ENCODE measurements at regions not wholly inside any gene's neighbourhood (a gene's known extent, or its start where the extent isn't known, plus 50 kb on each side); places are given as distances from the start of the nearest gene placed in this dataset.
"Not testable (repeated sequence)": the region's sequence is repeated elsewhere in the genome, so short reads cannot be mapped to it uniquely, and the experiment has no call there.

DNA sequence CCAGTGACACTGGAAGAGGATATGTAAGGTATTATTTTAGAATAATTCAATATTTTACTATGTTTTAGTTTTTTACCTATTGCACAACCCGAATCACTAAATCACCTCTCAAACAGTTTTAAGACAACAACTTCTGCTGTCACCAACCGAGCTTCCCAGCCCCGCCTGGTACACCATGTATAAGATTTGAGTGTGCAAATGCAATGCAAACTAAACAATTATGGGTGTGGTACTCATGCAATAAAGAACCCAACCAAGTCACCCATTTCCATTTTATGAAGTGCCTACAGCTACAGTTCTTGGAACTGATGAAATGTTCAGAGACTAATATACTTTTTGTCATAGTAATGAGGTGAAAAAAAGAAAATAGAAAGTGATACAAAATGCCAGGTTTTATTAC lies 256.2 kb downstream of the TAFA4 start:
- no peak for DNase-seq (ENCODE audit: low read depth)

GRCh38 chr3:68667346-68667745 lies 265.0 kb downstream of the TAFA4 start:
- no peak for DNase-seq (ENCODE audit: low read depth)

GRCh38 chr3:68666429-68667136 lies 265.8 kb downstream of the TAFA4 start:
- DNase-seq (ENCODE audit: low read depth) = peak; percentile 65

DNA sequence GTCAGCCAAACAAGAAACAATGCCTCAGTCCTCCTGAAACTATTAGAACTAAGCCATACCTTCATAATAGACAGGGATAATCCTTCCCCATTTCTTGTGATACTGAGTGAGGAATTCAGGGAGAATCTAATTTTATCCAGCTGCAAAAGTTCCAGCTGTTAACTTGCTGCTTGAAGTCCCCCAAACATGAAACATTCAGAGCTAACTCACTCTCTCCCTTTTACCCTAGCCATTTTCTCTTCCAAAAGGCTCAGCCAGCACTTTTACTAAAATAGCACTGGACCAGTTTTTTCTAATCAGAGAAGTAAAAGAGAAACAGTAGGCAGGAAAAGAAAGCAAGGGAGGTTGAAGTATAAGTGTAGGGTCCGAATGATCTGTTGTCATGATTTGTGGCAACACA lies 268.1 kb downstream of the TAFA4 start:
- DNase-seq (ENCODE audit: low read depth) = no peak

DNA sequence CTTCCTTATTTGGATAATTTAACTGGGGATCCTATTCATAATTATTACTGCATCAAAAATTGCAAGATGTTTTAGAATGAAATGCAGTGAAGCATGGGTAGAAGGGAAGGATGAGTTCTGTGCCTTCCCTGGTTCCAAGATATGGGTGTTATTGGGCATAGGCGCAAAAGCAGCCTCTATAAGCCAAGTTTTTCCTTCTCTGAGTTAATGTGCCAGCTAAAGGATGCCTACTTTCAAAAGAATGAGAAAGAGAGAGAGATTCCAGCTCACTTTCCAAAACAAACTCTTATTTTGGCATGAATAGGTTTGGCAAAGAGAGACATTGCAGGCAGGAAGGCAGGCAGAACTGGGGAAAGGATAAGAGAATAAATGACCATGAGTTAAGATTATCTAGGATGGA lies 270.2 kb downstream of the TAFA4 start:
- no peak for DNase-seq (ENCODE audit: low read depth)

DNA sequence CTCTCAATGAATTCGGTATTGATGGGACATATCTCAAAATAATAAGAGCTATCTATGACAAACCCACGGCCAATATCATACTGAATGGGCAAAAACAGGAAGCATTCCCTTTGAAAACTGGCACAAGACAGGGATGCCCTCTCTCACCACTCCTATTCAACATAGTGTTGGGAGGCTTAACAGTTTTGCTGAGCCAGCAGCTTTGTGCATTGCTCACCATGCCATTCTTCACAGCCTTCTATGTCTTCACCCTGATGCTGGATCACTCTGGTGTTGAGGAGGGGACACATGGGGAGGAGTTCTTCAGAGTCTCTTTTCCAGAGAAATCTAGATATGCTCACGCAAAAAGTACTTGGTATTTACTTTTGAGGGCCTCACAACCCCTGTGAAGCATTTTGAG lies 281.7 kb downstream of the TAFA4 start:
- DNase-seq (ENCODE audit: low read depth) = not testable (repeated sequence)

DNA sequence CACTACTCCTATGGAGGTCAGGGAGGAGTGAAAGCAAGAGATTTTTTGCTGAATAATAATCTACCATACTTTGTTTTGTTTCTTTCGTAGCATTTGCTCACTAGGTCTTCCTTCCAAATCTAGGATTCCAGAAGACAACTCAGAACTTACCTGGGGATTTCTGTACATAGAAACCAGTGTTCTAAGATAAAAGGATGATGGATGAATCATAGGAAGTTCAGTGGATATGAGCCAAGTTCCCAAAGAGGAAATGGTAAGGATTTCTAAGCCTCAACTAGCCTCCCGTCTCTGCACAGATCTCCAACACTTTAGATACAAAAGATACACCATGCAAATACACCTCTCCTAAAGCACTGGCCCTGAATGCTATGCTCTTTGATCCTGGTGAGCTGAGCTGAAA lies 283.9 kb downstream of the TAFA4 start:
- no peak for DNase-seq (ENCODE audit: low read depth)

GRCh38 chr3:68631850-68632545 lies 300.3 kb downstream of the TAFA4 start:
- no peak for DNase-seq (ENCODE audit: low read depth)

DNA sequence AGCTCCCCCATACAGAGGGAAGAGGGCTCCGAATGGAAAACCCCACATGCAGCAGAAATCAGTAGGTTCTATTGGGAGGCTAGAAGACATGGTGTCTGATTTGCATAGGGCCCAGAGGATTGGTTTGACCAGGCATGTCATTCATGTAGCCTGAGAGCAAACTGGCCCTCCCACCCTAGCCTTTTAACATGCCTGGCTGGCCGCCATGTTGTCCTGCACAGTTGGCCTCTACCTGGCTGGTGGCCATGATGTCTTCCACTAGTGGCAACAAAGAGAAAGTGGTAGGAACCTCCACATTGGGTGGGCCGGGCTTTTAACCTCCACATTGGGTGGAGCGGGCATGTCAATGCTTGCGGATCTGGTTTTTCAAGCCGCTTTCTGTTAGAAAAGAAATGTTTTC lies 312.1 kb downstream of the TAFA4 start:
- no peak for DNase-seq (ENCODE audit: low read depth)

GRCh38 chr3:68614087-68614486 lies 318.3 kb downstream of the TAFA4 start:
- DNase-seq (ENCODE audit: low read depth) = no peak

DNA sequence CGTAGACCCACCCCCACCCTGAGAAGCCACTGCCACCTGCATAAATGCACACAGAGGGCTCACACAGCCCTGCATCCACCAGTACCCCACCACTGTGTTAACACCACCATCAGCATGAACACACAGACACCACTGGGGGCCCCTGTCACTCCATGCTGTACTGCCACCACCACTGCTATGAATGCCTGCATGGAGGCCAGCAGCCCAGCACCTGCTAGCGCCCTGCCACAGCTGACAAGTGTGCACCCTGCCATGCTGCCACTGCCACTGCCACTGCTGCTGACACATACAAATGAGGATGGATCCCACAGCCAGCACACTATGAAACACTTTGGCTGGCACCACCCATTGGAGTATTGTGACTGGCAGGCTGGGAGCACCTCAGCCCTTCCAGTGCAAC lies 361.0 kb downstream of the TAFA4 start:
- DNase-seq (ENCODE audit: low read depth) = no peak

- no peak for DNase-seq (ENCODE audit: low read depth)
Measured at GRCh38 chr3:68560728-68561127, 371.6 kb downstream of the TAFA4 start.

DNA sequence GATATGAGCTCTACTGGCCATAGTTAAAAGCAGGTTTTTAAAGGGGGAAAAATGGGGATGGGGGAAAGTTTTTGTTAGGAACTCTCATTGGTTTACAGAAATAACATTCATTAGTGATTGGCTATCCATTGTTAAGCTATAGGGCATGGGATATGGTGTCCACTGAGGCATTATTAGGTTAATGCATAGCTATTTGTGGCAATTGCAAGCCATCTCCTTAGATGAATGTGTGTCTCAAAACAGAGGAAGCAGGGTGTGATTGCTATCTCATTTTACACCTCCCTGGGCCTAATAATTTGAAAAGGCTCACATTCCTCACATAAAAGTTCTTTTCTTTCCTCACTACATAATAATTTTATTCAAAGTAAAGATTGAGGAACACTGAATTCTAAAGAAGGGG lies 396.6 kb downstream of the TAFA4 start:
- no peak for DNase-seq (ENCODE audit: low read depth)

DNA sequence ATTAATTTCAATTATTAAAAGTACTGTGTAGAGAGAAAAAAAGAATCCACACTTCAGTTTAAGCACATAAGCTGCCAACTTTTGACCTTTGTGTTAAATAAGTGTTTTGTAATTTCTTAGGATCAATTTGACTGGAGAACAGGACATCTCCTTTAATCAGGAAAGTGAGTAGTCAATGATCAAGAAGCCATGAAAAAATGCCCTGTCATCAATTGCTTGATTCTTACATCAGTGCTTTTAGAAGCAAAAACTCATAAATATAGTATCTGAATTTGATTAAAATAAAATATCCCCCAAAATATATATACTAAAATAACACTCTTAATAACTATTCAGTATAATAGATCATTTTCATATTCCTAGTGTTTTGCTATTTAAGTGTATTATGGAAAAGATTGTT lies 409.0 kb downstream of the TAFA4 start:
- DNase-seq (ENCODE audit: low read depth) = no peak

DNA sequence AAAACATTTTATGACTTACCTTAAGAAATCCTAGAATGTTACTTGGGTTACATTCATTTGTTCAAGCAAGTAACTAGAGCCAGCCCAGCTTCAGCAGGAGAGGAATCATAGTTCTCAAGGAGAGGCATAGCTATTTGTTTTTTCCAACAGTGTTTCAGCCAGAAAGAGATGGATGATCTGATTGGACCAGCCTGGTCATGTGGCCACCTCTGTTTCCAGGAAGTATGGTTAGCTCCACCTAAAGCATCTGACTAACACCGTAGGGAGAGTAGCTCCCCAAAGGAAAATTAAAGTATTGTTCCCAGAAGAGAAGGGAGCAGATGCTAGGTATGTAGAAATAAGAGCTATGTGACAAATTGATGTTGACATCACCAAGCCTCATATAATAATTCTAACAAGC lies 417.1 kb downstream of the TAFA4 start:
- no peak for DNase-seq (ENCODE audit: low read depth)

GRCh38 chr3:68504201-68504600 lies 428.1 kb downstream of the TAFA4 start:
- DNase-seq (ENCODE audit: low read depth) = no peak

DNA sequence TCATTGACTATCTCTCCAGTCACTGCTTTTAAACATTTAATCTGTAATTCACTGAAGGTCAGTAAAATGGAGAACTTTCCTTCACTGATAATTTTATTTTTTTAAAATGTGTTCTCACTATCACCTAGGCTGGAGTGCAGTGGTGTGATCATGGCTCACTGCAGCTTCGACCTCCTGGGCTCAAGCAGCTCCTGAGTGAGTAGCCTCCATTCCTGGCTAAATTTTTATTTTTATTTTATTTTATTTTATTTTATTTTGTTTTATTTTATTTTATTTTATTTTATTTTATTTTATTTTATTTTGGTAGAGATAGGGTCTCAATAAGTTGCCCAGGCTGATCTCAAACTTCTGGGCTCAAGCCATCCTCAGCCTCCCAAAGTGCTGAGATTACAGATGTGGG lies 446.5 kb downstream of the TAFA4 start:
- DNase-seq (ENCODE audit: low read depth) = not testable (repeated sequence)

GRCh38 chr3:68485051-68485450 lies 447.3 kb downstream of the TAFA4 start:
- no peak for DNase-seq (ENCODE audit: low read depth)

DNA sequence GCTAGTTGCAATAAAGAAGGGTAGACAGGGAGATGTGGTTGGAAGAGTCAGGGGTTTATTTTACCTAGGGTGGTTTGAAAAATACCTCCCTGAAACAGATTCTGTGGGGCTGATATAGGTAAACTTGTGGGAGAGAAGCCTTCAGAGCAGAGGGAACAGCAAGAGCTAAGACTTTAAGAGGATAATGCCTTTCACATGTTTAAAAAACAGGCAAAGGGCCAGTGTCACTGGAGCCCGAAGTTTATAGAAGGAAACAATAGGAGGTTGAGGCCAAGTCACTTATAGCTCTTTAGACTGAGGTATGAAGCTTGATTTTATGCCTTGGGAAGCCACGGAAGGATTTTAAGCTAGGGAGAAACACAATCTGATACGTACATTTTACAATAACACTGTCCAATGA lies 448.7 kb downstream of the TAFA4 start:
- DNase-seq (ENCODE audit: low read depth) = no peak

DNA sequence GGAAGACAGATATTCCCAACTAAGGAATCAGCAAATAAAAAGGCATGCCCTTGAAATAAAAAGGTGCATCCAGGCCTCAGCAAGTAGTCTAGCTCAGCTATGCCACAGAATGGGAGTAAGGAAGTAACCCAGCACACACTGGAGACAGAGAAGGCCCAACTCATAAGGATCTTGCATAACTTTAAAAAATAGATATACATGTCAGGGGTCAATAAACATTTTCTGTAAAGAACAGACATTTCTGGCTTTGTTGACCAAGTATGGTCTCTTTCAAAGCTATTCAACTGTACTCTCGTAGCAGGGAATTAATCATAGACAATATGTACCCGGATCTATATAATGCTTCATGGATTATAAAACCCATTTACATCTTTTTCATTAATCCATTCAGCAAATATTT lies 449.3 kb downstream of the TAFA4 start:
- no peak for DNase-seq (ENCODE audit: low read depth)

DNA sequence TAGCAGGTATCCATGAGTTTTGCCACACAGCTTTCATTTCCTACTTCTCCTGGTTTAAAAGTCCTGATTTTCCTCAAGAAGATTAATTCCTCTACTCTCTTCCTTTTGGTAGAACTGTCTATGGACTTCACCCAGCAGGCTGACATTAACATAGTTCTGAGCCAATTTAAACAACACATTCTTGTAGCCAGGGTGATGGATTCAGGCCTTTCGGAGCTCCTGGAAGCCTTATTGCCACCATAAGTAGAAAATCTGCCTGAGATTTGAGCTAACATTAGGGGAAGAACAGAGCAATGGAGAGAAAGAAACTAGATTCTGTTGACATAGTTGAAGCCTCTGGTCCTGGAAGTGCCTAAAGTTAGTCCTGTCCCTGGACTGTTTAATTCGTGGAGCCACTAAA lies 449.8 kb downstream of the TAFA4 start:
- no peak for DNase-seq (ENCODE audit: low read depth)

DNA sequence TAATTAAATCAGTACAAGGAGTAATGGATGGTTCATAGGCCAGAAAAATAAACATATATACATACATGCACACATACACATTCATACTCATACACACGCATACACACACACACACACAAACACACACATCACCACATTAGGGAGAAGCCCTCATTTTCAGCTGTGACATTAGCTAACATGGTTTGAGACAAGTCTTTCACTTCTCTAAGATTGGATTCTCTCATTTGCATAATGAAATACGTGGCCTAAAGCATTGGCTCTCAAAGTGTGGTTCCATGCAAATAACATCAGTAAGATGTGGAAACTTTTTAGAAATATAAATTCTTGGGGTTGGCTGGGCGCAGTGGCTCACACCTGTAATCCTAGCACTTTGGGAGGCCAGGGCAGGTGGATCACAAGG lies 452.6 kb downstream of the TAFA4 start:
- no peak for DNase-seq (ENCODE audit: low read depth)

DNA sequence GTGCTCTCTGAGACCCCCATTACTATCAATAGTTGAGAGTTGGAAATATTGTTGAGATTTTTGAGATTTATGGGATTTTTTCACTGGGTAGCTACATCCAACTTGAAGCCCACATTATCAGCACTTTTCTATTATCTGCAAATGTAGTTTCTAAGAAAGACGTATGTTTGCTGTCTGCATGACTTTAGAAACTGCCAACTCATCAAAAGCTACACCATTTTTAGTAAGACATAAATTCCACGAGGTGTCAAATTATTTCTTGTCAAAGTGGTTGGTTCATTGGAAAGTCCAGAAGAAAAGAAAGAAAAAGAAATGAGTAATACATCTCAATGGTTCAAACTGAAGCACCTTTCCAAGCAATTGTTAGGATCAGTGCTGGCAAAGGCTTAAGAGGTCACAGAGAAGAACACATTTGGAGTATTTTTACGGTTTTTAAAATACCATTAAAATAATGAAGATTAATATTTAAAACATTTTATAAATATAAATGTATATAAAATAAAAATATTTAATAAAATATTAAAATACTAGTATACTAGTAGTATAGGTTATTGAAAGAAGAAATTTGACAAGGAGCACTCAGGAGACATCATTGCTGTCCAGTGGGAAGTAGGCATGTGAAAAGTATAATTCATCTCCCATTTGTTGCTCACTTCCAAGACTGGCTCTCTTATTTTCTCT lies 463.5 kb downstream of the TAFA4 start:
- DNase-seq (ENCODE audit: low read depth) = no peak
